MM.1S (cell line): ENCODE measurements at regions not wholly inside any gene's neighbourhood (a gene's known extent, or its start where the extent isn't known, plus 50 kb on each side); places are given as distances from the start of the nearest gene placed in this dataset.

Experiments
- DNase-seq: peaks from one replicate; pipeline ENCODE4 v3.0.0-alpha.2; 2015
- H2AFZ ChIP-seq: fragments of 300-600 bp; sonication (generic); 2 replicates; pipeline ENCODE4 v1.6.0; 2016; ENCODE audit warnings: antibody characterized with exemption, low read length
- H3F3A ChIP-seq: fragments of 300-600 bp; sonication (generic); 2 replicates; pipeline ENCODE4 v1.6.1; 2016; ENCODE audit warnings: mild to moderate bottlenecking, antibody characterized with exemption, low read length, moderate library complexity, mixed read lengths; ENCODE audit not compliant: insufficient read depth
- H3K27ac ChIP-seq: fragments of 300-600 bp; sonication (generic); 2 replicates; pipeline ENCODE4 v1.5.1; 2016; ENCODE audit warnings: mild to moderate bottlenecking, low read length
- H3K27me3 ChIP-seq: fragments of 300-600 bp; sonication (generic); replicated peaks from 2 replicates; pipeline ENCODE4 v1.6.0; 2016; ENCODE audit warnings: low read length; ENCODE audit not compliant: insufficient read depth
- H3K36me3 ChIP-seq: fragments of 300-600 bp; sonication (generic); replicated peaks from 2 replicates; pipeline ENCODE4 v1.6.1; 2016; ENCODE audit warnings: mild to moderate bottlenecking, low read length, mixed read lengths; ENCODE audit not compliant: insufficient read depth
- H3K4me1 ChIP-seq: fragments of 300-600 bp; sonication (generic); 2 replicates; pipeline ENCODE4 v1.6.1; 2016; ENCODE audit warnings: low read length, mixed read lengths
- H3K4me2 ChIP-seq: fragments of 300-600 bp; sonication (generic); 2 replicates; pipeline ENCODE4 v1.6.0; 2016; ENCODE audit warnings: low read depth, low read length
- H3K4me3 ChIP-seq: fragments of 300-600 bp; sonication (generic); 2 replicates; pipeline ENCODE4 v1.5.1; 2016; ENCODE audit warnings: low read length, mixed read lengths
- H3K79me2 ChIP-seq: fragments of 300-600 bp; sonication (generic); 2 replicates; pipeline ENCODE4 v1.6.1; 2016; ENCODE audit warnings: mixed run types, low read length, mixed read lengths
- H3K9ac ChIP-seq: fragments of 300-600 bp; sonication (generic); 2 replicates; pipeline ENCODE4 v1.6.1; 2016; ENCODE audit warnings: low read length, mixed read lengths
- H3K9me2 ChIP-seq: fragments of 300-600 bp; sonication (generic); replicated peaks from 2 replicates; pipeline ENCODE4 v1.6.1; 2016; ENCODE audit warnings: mild to moderate bottlenecking, low read length, mixed read lengths; ENCODE audit not compliant: insufficient read depth
- H3K9me3 ChIP-seq: fragments of 300-600 bp; sonication (generic); replicated peaks from 2 replicates; pipeline ENCODE4 v1.6.1; 2016; ENCODE audit warnings: mild to moderate bottlenecking, low read length, mixed read lengths; ENCODE audit not compliant: insufficient read depth
- H4K20me1 ChIP-seq: fragments of 300-600 bp; sonication (generic); 2 replicates; pipeline ENCODE4 v1.6.1; 2016; ENCODE audit warnings: mild to moderate bottlenecking, low read length, moderate library complexity, mixed read lengths; ENCODE audit not compliant: insufficient read depth
- EZH2 ChIP-seq: fragments of 300-600 bp; sonication (generic); optimal IDR thresholded peaks from 2 replicates; pipeline ENCODE3; 2017; ENCODE audit warnings: low read depth, mild to moderate bottlenecking, antibody characterized with exemption, low read length, mixed read lengths
- EZH2phosphoT487 ChIP-seq: fragments of 300-600 bp; sonication (generic); IDR thresholded peaks from 2 replicates; pipeline ENCODE4 v1.6.1; 2018; ENCODE audit warnings: antibody characterized with exemption, low read length
- TF ChIP-seq, protein P1 (sequence below): fragments of 300-600 bp; sonication (generic); IDR thresholded peaks from 2 replicates; pipeline ENCODE4 v1.5.1; 2016; ENCODE audit warnings: antibody characterized with exemption, low read length, mixed read lengths

- no peak overlapping the region for H3K9ac ChIP-seq
- no peak overlapping the region for H3K27ac ChIP-seq
- no peak for DNase-seq
- no peaks in the 10 kb centered on the region for H3F3A ChIP-seq
- H3K4me1 ChIP-seq: no peaks in the 10 kb centered on the region
- no peak overlapping the region for H3K4me2 ChIP-seq
- H4K20me1 ChIP-seq: no peaks in the 10 kb centered on the region
- H3K9me3 ChIP-seq: no peaks in the 10 kb centered on the region; the same call in 1 of the 2 replicates
- no peaks in the 10 kb centered on the region for H3K9me2 ChIP-seq
- TF ChIP-seq, protein P1, sequence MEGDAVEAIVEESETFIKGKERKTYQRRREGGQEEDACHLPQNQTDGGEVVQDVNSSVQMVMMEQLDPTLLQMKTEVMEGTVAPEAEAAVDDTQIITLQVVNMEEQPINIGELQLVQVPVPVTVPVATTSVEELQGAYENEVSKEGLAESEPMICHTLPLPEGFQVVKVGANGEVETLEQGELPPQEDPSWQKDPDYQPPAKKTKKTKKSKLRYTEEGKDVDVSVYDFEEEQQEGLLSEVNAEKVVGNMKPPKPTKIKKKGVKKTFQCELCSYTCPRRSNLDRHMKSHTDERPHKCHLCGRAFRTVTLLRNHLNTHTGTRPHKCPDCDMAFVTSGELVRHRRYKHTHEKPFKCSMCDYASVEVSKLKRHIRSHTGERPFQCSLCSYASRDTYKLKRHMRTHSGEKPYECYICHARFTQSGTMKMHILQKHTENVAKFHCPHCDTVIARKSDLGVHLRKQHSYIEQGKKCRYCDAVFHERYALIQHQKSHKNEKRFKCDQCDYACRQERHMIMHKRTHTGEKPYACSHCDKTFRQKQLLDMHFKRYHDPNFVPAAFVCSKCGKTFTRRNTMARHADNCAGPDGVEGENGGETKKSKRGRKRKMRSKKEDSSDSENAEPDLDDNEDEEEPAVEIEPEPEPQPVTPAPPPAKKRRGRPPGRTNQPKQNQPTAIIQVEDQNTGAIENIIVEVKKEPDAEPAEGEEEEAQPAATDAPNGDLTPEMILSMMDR: no peak
- TF ChIP-seq EZH2 (no peak), EZH2phosphoT487 (no peak)
- no peaks in the 10 kb centered on the region for H3K27me3 ChIP-seq
- no peak overlapping the region for H3K4me3 ChIP-seq
- H2AFZ ChIP-seq: no peak overlapping the region
- H3K36me3 ChIP-seq: no peaks in the 10 kb centered on the region
- H3K79me2 ChIP-seq: no peaks in the 10 kb centered on the region
These were observed 583.5 kb downstream of the DOK5 start for GRCh38 chr20:55058938-55059337.

- H3K4me1 ChIP-seq: no peaks in the 10 kb centered on the region
- TF ChIP-seq, protein P1: peak; percentile 63
- no peak for TF ChIP-seq EZH2
- TF ChIP-seq EZH2phosphoT487: no peak
- DNase-seq: peak; percentile 20
- H3K9me3 ChIP-seq: no peaks in the 10 kb centered on the region; the same call in 1 of the 2 replicates
- no peaks in the 10 kb centered on the region for H3K9me2 ChIP-seq
- H3K4me2 ChIP-seq: no peak overlapping the region
- no peak overlapping the region for H3K9ac ChIP-seq
- no peak overlapping the region for H3K27ac ChIP-seq
- no peaks in the 10 kb centered on the region for H4K20me1 ChIP-seq
- no peaks in the 10 kb centered on the region for H3K79me2 ChIP-seq
- no peaks in the 10 kb centered on the region for H3K36me3 ChIP-seq
- H3K4me3 ChIP-seq: no peak overlapping the region
- no peaks in the 10 kb centered on the region for H3F3A ChIP-seq
- H2AFZ ChIP-seq: no peak overlapping the region
- no peaks in the 10 kb centered on the region for H3K27me3 ChIP-seq
These were observed 582.5 kb downstream of the DOK5 start for GRCh38 chr20:55057779-55058415.

DNA sequence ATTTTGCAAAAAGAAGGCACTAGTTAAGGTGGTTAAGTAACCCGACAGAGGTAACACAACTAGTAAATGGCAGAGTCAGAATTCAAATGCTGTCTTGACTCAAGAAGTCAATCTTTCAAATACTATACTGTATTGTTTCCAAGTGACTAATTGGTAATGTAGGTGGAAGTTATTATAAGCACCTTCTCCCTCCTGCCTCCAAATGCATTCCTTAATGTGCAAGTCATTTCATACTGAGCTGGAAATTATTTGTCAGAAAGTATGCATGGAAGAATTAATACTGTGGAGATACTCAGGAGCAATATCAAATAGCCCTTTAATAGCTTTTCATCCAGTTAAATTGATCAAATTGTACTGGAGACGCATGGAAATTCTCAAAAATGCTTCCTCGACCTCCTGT is 579.1 kb downstream of the DOK5 start:
- H4K20me1 ChIP-seq: no peaks in the 10 kb centered on the region
- H3K9me2 ChIP-seq: no peaks in the 10 kb centered on the region
- H3K4me2 ChIP-seq: no peak overlapping the region
- H3K27me3 ChIP-seq: no peaks in the 10 kb centered on the region
- H3K4me1 ChIP-seq: no peaks in the 10 kb centered on the region
- no peak overlapping the region for H3K27ac ChIP-seq
- no peak for DNase-seq
- H3K4me3 ChIP-seq: no peak overlapping the region
- no peaks in the 10 kb centered on the region for H3K36me3 ChIP-seq
- H2AFZ ChIP-seq: no peak overlapping the region
- TF ChIP-seq, protein P1: no peak
- TF ChIP-seq EZH2phosphoT487: no peak
- TF ChIP-seq EZH2: no peak
- no peaks in the 10 kb centered on the region for H3F3A ChIP-seq
- H3K9ac ChIP-seq: no peak overlapping the region
- no peaks in the 10 kb centered on the region for H3K79me2 ChIP-seq
- H3K9me3 ChIP-seq: no peaks in the 10 kb centered on the region
